ENCODE measurements at regions not wholly inside any gene's neighbourhood (a gene's known extent, or its start where the extent isn't known, plus 50 kb on each side); places are given as distances from the start of the nearest gene placed in this dataset.

DNA sequence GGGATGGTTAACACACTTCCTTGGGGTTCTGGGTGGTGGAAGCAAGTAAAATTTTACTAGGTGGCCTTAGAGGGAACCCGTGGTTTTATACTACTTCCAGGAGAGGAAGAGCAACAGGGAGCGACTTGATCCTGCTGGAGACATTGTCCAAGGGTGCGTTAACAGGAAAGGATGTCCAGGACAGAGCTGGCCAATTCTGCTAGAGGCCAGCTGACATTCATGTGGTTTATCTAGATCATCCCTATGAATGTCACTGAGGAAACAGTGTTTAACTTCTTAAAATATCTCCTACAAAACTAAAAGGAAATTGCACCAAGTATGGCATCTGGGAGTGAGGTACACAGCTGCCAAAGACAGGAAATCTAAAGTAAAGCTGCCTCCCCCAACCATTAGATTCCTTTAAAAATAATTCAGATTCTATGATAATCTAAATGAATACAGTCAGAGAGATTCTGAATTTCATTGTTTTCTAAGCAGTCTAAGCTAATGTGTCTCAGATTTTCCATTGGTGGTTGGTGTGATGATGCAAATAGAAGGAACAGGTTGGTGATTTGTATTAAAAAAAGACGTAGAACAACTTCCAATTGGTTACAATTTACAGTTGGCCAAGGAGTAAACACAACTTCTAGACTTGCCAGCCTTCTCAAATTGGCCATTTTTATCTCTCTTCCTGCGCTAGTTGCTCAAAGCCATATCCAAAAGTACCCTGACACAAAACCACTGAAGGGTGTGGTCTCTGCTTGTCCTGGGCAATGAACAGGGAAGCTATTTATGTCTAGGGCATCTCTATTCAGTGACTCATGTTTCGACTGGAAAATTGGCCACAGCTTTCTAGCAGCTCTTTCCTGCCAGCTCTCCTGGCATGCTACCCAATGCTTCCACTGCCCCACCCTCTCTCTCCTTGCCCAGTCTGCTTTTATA, 574.7 kb upstream of the MEF2C start:
- peak; percentile 69 for DNase-seq (ENCODE audit: low read depth)

- no peak for DNase-seq (ENCODE audit: low read depth)
Measured at GRCh38 chr5:89452081-89452480, 569.1 kb upstream of the MEF2C start.

DNA sequence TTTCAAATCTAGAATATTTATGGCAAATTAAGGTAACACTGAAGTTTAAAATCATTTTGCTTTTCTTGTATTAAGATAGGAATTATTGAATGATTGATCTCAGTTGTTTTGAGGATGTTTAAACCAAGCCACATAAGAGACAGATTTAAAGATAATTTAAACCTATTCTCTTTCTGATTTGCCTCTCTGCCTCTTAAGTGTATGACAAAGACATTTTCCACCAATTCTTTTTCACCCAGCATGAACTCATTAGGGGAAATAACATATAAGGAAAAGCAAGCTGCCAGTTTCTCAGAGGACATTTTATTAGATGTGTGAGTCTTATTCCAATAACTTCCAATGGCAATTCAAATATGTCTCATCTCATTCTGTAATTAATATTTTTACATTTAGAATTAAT, 568.3 kb upstream of the MEF2C start:
- DNase-seq (ENCODE audit: low read depth), result no peak

DNA sequence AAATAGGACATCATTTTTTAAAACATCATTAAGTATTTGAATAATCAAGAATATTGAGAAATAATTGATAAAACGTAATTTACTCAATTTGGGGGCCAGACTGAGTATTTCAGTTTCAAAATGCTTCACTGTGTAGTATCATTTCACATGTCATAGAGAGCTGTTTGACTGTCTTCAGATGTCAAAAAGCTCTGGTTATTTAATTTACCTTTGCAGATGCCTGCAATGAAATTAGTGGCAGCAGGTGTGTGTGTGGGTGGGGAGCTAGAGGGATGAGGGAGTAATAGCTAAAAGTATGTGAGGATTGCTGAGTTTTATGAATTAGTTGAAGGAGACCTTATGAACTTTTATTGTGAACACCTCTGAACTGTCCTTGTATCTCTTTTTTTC, 567.2 kb upstream of the MEF2C start:
- DNase-seq (ENCODE audit: low read depth), result no peak

DNA sequence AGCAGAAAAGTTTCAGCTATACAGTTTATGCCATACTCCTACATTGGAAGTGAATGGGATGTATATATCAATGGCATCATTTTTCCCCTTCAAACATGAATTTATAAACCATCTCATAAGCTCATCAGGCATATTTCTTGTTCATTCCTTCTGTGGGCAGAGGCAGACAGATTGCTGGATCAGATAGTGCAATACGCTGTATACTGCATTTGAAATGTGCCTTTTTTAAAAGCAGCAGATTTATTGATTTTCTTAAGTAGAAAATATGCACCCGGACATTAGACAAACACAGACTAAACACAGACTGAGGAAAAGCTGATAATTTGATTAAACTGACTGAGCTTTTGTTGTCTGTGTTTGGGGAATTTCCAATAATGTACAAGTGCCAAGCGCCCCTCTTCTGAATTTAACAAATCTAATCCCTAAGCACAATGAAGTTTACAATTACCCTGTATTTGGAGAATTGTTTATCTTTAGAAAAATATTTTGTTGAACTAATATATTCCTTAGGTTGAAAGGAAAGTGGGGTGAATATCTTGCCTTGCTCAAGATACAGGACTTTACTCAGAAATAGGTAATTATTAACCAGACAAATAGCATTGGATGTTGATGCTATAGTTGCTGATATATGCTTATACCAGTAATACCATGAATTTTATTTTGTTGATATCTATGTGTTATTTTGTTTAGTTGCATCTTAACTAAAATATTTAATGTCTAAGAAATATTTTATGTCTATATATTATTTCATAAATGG, 566.6 kb upstream of the MEF2C start:
- no peak for DNase-seq (ENCODE audit: low read depth)

GRCh38 chr5:89447027-89447426, 564.0 kb upstream of the MEF2C start:
- no peak for DNase-seq (ENCODE audit: low read depth)

DNA sequence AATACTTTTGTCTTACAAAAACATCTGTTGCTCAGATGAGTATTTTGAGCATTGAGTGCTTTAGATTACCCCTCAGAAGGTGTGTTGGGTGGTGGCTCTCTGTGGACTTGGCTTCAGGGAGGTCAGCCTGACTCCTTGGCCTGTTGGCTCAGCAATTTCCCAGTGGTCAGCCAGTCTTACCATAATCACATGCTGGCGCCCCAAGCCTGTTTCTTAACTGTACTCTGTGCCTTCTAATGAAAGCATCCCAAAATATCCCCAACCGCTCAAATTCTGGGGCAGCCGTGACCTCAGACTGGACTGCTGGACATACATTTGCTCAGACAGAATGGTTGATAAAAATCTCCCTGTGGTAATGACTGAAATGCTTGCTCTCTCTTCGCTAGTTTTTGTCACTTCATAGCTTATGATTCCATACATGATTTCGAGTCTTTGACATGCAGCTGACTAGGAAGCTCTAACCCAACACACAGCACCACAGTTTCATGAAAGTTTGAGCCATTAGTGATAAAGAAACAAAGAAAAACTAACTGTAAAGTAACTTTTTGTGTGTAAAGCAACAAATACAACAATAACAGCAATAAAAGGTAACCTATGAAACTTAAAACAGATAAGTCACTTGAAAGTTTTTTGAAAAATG, 562.2 kb upstream of the MEF2C start:
- no peak for DNase-seq (ENCODE audit: low read depth)

DNA sequence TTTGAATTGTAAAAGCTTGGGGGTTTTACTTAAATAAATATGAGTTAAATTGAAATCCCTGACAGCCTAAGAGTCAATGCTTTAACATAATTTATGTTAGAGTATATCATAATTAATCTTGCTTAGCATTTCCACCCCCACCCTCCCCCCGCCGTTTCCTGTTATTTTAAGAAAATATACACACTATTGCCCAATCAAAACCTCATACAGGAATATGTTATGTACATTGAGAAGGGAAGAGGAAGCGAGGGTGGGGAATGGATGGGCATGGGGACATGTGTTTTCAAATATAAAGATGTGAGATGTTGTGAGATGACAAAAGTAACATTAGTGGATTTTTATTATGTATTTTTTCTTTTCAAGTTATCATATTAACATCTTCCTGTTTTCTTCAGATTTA, 561.1 kb upstream of the MEF2C start:
- no peak for DNase-seq (ENCODE audit: low read depth)

GRCh38 chr5:89443508-89443907, 560.5 kb upstream of the MEF2C start:
- no peak for DNase-seq (ENCODE audit: low read depth)

DNA sequence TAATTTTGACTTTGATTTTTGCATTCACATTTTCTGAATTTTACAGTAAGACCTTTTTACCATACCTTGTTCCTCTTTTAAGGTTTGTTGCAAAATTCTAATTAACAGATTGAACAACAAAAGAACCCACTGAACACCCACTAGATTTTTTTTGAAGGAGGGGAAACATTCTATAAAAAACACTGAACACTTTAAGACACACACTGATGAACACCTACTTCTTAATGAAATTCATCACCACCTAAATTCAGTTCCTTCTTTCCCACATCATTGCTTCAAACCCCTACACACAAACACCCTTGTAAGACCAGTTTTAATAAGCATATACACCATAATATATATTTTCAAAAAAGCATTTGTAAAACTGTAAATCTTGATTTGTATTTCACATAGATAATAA, 559.0 kb upstream of the MEF2C start:
- no peak for DNase-seq (ENCODE audit: low read depth)

GRCh38 chr5:89440670-89441069, 557.7 kb upstream of the MEF2C start:
- no peak for DNase-seq (ENCODE audit: low read depth)

DNA sequence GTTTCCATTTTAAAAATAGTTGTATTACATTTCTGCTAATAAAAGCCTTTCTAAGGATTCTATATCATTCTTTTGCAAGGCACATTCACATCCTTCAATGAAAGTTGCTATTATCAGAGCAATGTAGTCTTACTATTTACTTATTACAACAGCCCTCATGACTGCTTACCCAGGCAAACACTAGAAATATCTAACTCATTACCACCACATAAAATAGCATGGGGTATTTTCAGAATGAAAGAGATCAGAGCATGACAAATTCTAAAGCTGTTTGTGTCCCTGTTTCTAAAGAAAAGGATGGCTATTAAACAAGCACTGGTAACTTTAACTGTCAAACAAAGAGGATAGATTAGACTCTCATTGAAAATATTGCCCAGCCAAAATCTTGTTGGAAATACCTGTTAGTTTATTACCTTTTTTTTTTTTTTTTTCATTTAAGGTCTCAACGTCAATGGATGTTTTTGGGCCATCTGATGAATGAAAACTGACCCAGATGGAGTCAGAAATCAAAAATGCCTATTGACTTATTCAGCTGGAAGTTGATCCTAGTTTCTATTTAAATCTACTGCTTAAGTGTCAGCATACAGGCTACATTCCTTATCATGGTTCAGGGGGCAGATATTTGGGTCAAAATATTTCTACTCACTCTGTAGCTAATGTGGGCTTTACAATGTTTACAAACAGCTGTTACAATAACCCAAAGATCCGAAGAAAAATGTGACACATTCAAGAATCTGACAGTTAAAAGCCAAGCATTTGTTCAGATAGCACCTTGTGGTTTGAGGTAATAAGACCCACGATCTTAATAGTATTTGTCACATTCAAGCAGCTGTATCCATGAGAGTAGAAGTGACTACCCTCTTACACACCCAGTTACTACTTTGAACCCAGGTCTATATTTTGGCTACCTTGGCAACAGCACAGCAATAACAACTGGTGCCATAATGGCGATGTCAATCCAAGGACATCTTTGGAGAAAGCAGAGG, 554.8 kb upstream of the MEF2C start:
- DNase-seq (ENCODE audit: low read depth), result no peak

DNA sequence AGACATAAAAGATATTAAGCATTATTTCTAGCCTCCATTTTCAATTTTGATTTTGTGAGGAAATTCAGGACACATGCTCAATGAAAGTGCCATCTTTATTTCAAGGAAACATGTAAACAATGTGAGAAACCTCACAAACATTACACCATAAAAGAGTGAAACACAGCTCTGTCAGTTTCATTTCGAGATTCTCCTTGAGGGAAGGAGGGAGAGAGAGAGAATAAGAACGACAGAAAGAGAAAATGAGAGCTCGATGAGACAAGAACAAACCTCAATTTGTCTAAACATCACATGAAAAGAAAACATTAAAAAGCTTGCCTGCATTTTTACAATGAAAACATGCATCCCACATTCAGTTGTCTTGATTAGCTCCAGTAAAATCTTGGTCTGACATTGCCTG, 553.5 kb upstream of the MEF2C start:
- DNase-seq (ENCODE audit: low read depth), result no peak

- DNase-seq (ENCODE audit: low read depth), result no peak
Measured at GRCh38 chr5:89435347-89435746, 552.4 kb upstream of the MEF2C start.

DNA sequence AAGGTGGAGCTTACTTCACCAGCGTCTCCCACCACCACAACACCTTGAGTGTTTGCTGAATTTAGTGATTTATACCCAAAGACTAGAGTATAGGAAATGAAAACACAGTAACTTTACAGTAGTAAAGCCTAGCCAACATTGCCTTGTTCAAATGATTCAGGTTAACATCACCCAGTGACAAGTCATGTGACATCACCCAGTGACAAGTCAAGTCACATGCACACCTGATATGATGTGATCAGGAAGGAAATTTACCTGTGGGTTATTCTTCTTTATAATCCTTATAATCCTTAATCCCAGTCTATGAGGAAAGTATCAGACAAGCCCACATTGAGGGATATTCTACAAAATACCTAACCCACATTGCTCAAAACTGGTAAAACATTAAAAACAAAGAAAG, 545.6 kb upstream of the MEF2C start:
- DNase-seq (ENCODE audit: low read depth), result no peak

- DNase-seq (ENCODE audit: low read depth), result no peak
Measured at GRCh38 chr5:89425062-89425461, 542.1 kb upstream of the MEF2C start.

- DNase-seq (ENCODE audit: low read depth), result no peak
Measured at GRCh38 chr5:89421035-89421434, 538.1 kb upstream of the MEF2C start.

GRCh38 chr5:89418407-89419085, 535.6 kb upstream of the MEF2C start:
- DNase-seq (ENCODE audit: low read depth), result no peak

DNA sequence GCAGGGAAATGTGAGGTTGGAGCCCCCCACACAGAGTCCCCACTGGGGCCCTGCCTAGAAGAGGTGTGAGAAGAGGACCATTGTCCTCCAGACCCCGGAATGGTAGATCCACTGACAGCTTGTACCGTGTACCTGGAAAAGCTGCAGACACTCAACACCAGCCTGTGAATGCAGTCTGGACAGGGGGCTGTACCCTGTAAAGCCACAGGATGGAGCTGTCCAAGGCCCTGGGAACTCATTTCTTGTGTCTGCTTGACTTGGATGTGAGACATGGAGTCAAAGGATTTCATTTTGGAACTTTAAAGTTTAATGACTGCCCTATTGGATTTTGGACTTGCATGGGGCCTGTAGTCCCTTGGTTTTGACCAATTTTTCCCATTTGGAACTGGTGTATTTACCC, 535.0 kb upstream of the MEF2C start:
- no peak for DNase-seq (ENCODE audit: low read depth)

DNA sequence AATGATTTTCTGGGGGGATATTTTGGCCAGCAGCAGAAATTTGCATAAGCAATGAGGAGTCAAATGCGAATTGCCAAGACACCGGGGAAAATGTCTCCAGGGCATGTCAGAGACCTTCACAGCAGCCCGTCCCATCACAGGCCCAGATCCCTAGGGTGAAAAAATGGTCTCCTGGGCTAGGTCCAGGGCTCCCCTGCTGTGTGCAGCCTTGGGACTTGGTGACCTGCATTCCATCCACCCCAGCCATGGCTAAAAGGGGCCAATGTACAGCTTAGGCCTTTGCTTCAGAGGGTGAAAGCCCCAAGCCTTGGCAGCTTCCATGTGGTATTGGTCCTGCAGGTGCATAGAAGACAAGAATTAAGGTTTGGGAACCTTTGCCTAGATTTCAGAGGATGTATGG, 534.5 kb upstream of the MEF2C start:
- DNase-seq (ENCODE audit: low read depth), result no peak

DNA sequence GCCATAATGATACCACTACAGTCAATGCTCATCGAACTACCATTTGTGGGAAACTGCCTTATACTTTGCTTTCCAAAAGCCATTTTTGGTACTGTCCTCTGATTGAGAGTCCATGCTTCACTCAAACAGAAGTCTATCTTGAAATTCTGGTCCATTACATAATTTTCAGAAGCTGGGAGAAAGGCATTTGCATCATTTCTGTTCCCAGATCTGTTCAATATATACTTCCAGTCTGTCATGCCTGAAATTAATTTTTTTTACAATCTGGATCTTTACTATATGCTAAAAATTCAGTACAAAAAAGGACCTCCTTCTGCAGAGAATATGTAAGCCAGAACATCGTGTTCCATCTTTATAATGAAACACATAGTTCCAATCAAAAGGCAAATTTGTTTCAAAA, 528.9 kb upstream of the MEF2C start:
- no peak for DNase-seq (ENCODE audit: low read depth)

Measured in stromal cell of bone marrow (primary cell).